ENCODE measurements at regions not wholly inside any gene's neighbourhood (a gene's known extent, or its start where the extent isn't known, plus 50 kb on each side); places are given as distances from the start of the nearest gene placed in this dataset.

GRCh38 chr22:23503736-23504440 is 76.2 kb downstream of the IGLL1 start:
- H4K20me1 ChIP-seq (ENCODE audit: insufficient read depth, low read depth, low read length): no peaks in the 10 kb centered on the region
- H3K9me2 ChIP-seq (replicated peaks; ENCODE audit: insufficient read depth, low read length): no peaks in the 10 kb centered on the region
- no peaks in the 10 kb centered on the region for H3K27me3 ChIP-seq (ENCODE audit: low read length)
- no peak for DNase-seq
- no peaks in the 10 kb centered on the region for H3K79me2 ChIP-seq (ENCODE audit: low read length)
- H3K27ac ChIP-seq (ENCODE audit: low read length): no peak overlapping the region
- no peaks in the 10 kb centered on the region for H3K36me3 ChIP-seq (ENCODE audit: insufficient read depth, low read length)
- H3K4me3 ChIP-seq (ENCODE audit: low read length): no peak overlapping the region
- H3K4me1 ChIP-seq (ENCODE audit: low read length): peaks cover 11% of the 10 kb centered on the region
- no peaks in the 10 kb centered on the region for H3K9me3 ChIP-seq (ENCODE audit: low read length)
- 0 out of 2 replicates have a peak overlapping the region, but pooled peaks have one; percentile 22 for H3K9ac ChIP-seq (ENCODE audit: low read length)
- H3K4me2 ChIP-seq (ENCODE audit: low read depth, low read length, poor library complexity, severe bottlenecking): peak overlapping the region; percentile 34
- no peak overlapping the region for H2AFZ ChIP-seq (ENCODE audit: low read length)

- no peaks in the 10 kb centered on the region for H4K20me1 ChIP-seq (ENCODE audit: insufficient read depth, low read depth, low read length)
- H3K9ac ChIP-seq (ENCODE audit: low read length): no peak overlapping the region
- H3K9me3 ChIP-seq (ENCODE audit: low read length): no peaks in the 10 kb centered on the region
- H3K4me1 ChIP-seq (ENCODE audit: low read length): peaks cover 11% of the 10 kb centered on the region
- H2AFZ ChIP-seq (ENCODE audit: low read length): no peak overlapping the region
- no peak for DNase-seq
- no peak overlapping the region for H3K4me2 ChIP-seq (ENCODE audit: low read depth, low read length, poor library complexity, severe bottlenecking)
- no peaks in the 10 kb centered on the region for H3K9me2 ChIP-seq (replicated peaks; ENCODE audit: insufficient read depth, low read length)
- H3K27ac ChIP-seq (ENCODE audit: low read length): no peak overlapping the region
- no peak overlapping the region for H3K4me3 ChIP-seq (ENCODE audit: low read length)
- no peaks in the 10 kb centered on the region for H3K36me3 ChIP-seq (ENCODE audit: insufficient read depth, low read length)
- H3K27me3 ChIP-seq (ENCODE audit: low read length): no peaks in the 10 kb centered on the region
- no peaks in the 10 kb centered on the region for H3K79me2 ChIP-seq (ENCODE audit: low read length)
Observed at GRCh38 chr22:23503142-23503541, 76.9 kb downstream of the IGLL1 start.

GRCh38 chr22:23501708-23502107 is 78.4 kb downstream of the IGLL1 start:
- DNase-seq: no peak
- no peak overlapping the region for H3K9ac ChIP-seq (ENCODE audit: low read length)

GRCh38 chr22:23501261-23501619 is 78.8 kb downstream of the IGLL1 start:
- Histone ChIP-seq H3K27me3 (ENCODE audit: low read length) (no peaks in the 10 kb centered on the region), H3K79me2 (ENCODE audit: low read length) (no peaks in the 10 kb centered on the region), H3K36me3 (ENCODE audit: insufficient read depth, low read length) (no peaks in the 10 kb centered on the region), H4K20me1 (ENCODE audit: insufficient read depth, low read depth, low read length) (no peaks in the 10 kb centered on the region), H2AFZ (ENCODE audit: low read length) (no peak overlapping the region), H3K27ac (ENCODE audit: low read length) (no peak overlapping the region), H3K9me3 (ENCODE audit: low read length) (no peaks in the 10 kb centered on the region), H3K4me2 (ENCODE audit: low read depth, low read length, poor library complexity, severe bottlenecking) (no peak overlapping the region), H3K4me1 (ENCODE audit: low read length) (peaks cover 11% of the 10 kb centered on the region), H3K9me2 (replicated peaks; ENCODE audit: insufficient read depth, low read length) (no peaks in the 10 kb centered on the region), H3K9ac (ENCODE audit: low read length) (no peak overlapping the region), H3K4me3 (ENCODE audit: low read length) (no peak overlapping the region)
- DNase-seq: no peak

More at GRCh38 chr22:23501708-23502107, 78.4 kb downstream of the IGLL1 start:
- Histone ChIP-seq H2AFZ (ENCODE audit: low read length) (no peak overlapping the region), H4K20me1 (ENCODE audit: insufficient read depth, low read depth, low read length) (no peaks in the 10 kb centered on the region), H3K9me2 (replicated peaks; ENCODE audit: insufficient read depth, low read length) (no peaks in the 10 kb centered on the region), H3K27ac (ENCODE audit: low read length) (no peak overlapping the region), H3K36me3 (ENCODE audit: insufficient read depth, low read length) (no peaks in the 10 kb centered on the region), H3K79me2 (ENCODE audit: low read length) (no peaks in the 10 kb centered on the region), H3K4me2 (ENCODE audit: low read depth, low read length, poor library complexity, severe bottlenecking) (no peak overlapping the region), H3K4me3 (ENCODE audit: low read length) (no peak overlapping the region), H3K27me3 (ENCODE audit: low read length) (no peaks in the 10 kb centered on the region), H3K9me3 (ENCODE audit: low read length) (no peaks in the 10 kb centered on the region), H3K4me1 (ENCODE audit: low read length) (peaks cover 11% of the 10 kb centered on the region)

- Histone ChIP-seq H3K36me3 (ENCODE audit: insufficient read depth, low read length) (no peaks in the 10 kb centered on the region), H3K4me2 (ENCODE audit: low read depth, low read length, poor library complexity, severe bottlenecking) (no peak overlapping the region), H3K79me2 (ENCODE audit: low read length) (no peaks in the 10 kb centered on the region), H3K4me3 (ENCODE audit: low read length) (no peak overlapping the region), H3K27ac (ENCODE audit: low read length) (no peak overlapping the region), H2AFZ (ENCODE audit: low read length) (no peak overlapping the region), H3K9me2 (replicated peaks; ENCODE audit: insufficient read depth, low read length) (no peaks in the 10 kb centered on the region), H4K20me1 (ENCODE audit: insufficient read depth, low read depth, low read length) (no peaks in the 10 kb centered on the region), H3K9ac (ENCODE audit: low read length) (no peak overlapping the region), H3K9me3 (ENCODE audit: low read length) (no peaks in the 10 kb centered on the region), H3K27me3 (ENCODE audit: low read length) (no peaks in the 10 kb centered on the region), H3K4me1 (ENCODE audit: low read length) (peaks cover 11% of the 10 kb centered on the region)
- no peak for DNase-seq
Observed at GRCh38 chr22:23500508-23501260, 79.4 kb downstream of the IGLL1 start.

GRCh38 chr22:23499845-23500500 is 80.1 kb downstream of the IGLL1 start:
- no peak for DNase-seq
- H3K9ac ChIP-seq (ENCODE audit: low read length): no peak overlapping the region
- no peaks in the 10 kb centered on the region for H3K9me3 ChIP-seq (ENCODE audit: low read length)
- no peaks in the 10 kb centered on the region for H3K9me2 ChIP-seq (replicated peaks; ENCODE audit: insufficient read depth, low read length)
- H3K27me3 ChIP-seq (ENCODE audit: low read length): no peaks in the 10 kb centered on the region
- no peaks in the 10 kb centered on the region for H4K20me1 ChIP-seq (ENCODE audit: insufficient read depth, low read depth, low read length)
- no peak overlapping the region for H3K27ac ChIP-seq (ENCODE audit: low read length)
- peaks cover 10% of the 10 kb centered on the region for H3K4me1 ChIP-seq (ENCODE audit: low read length)
- no peak overlapping the region for H3K4me3 ChIP-seq (ENCODE audit: low read length)
- no peaks in the 10 kb centered on the region for H3K36me3 ChIP-seq (ENCODE audit: insufficient read depth, low read length)
- no peak overlapping the region for H2AFZ ChIP-seq (ENCODE audit: low read length)
- H3K79me2 ChIP-seq (ENCODE audit: low read length): no peaks in the 10 kb centered on the region
- no peak overlapping the region for H3K4me2 ChIP-seq (ENCODE audit: low read depth, low read length, poor library complexity, severe bottlenecking)

GRCh38 chr22:23498811-23499798 is 81.0 kb downstream of the IGLL1 start:
- Histone ChIP-seq H4K20me1 (ENCODE audit: insufficient read depth, low read depth, low read length) (no peaks in the 10 kb centered on the region), H3K9me3 (ENCODE audit: low read length) (no peaks in the 10 kb centered on the region), H3K4me2 (ENCODE audit: low read depth, low read length, poor library complexity, severe bottlenecking) (no peak overlapping the region), H3K4me1 (ENCODE audit: low read length) (peaks cover 2% of the 10 kb centered on the region), H3K9me2 (replicated peaks; ENCODE audit: insufficient read depth, low read length) (no peaks in the 10 kb centered on the region), H3K4me3 (ENCODE audit: low read length) (no peak overlapping the region), H2AFZ (ENCODE audit: low read length) (no peak overlapping the region), H3K27ac (ENCODE audit: low read length) (no peak overlapping the region), H3K79me2 (ENCODE audit: low read length) (no peaks in the 10 kb centered on the region), H3K27me3 (ENCODE audit: low read length) (no peaks in the 10 kb centered on the region), H3K36me3 (ENCODE audit: insufficient read depth, low read length) (no peaks in the 10 kb centered on the region), H3K9ac (ENCODE audit: low read length) (no peak overlapping the region)
- DNase-seq: no peak
